22Rv1 (cell line): ENCODE measurements at regions not wholly inside any gene's neighbourhood (a gene's known extent, or its start where the extent isn't known, plus 50 kb on each side); places are given as distances from the start of the nearest gene placed in this dataset.

ENCODE experiments used
- ZFX ChIP-seq: fragments of 450-650 bp; IDR thresholded peaks from 2 replicates; pipeline ENCODE4 v1.6.1; 2017; ENCODE audit warnings: antibody characterized with exemption, borderline replicate concordance
- TF ChIP-seq, protein P1 (sequence below): fragments of 450-650 bp; IDR thresholded peaks from 2 replicates; pipeline ENCODE4 v1.5.1; 2017; ENCODE audit warnings: mild to moderate bottlenecking

- TF ChIP-seq, protein P1, sequence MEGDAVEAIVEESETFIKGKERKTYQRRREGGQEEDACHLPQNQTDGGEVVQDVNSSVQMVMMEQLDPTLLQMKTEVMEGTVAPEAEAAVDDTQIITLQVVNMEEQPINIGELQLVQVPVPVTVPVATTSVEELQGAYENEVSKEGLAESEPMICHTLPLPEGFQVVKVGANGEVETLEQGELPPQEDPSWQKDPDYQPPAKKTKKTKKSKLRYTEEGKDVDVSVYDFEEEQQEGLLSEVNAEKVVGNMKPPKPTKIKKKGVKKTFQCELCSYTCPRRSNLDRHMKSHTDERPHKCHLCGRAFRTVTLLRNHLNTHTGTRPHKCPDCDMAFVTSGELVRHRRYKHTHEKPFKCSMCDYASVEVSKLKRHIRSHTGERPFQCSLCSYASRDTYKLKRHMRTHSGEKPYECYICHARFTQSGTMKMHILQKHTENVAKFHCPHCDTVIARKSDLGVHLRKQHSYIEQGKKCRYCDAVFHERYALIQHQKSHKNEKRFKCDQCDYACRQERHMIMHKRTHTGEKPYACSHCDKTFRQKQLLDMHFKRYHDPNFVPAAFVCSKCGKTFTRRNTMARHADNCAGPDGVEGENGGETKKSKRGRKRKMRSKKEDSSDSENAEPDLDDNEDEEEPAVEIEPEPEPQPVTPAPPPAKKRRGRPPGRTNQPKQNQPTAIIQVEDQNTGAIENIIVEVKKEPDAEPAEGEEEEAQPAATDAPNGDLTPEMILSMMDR, result no peak
- TF ChIP-seq ZFX, result no peak
These were observed 105.6 kb upstream of the SOD1 start for GRCh38 chr21:31553926-31554325.
